ENCODE measurements at regions not wholly inside any gene's neighbourhood (a gene's known extent, or its start where the extent isn't known, plus 50 kb on each side); places are given as distances from the start of the nearest gene placed in this dataset.
"Not testable (repeated sequence)": the region's sequence is repeated elsewhere in the genome, so short reads cannot be mapped to it uniquely, and the experiment has no call there.

GRCh38 chr5:70585996-70586395, 170.8 kb downstream of the GTF2H2C_2 start:
- in situ Hi-C loops (cut with MboI); H3K27ac ChIP-seq (ENCODE audit: control insufficient read depth, insufficient read depth); H3K79me2 ChIP-seq (ENCODE audit: control insufficient read depth, insufficient read depth, low read length); DNase-seq (ENCODE audit: low read depth, low spot score); FAIRE-seq; H3K27me3 ChIP-seq (replicated peaks in 1 of 2; ENCODE audit: control insufficient read depth in 2 of 2, insufficient read depth in 2 of 2, low read length in 1 of 2); H3K36me3 ChIP-seq (ENCODE audit: control insufficient read depth in 2 of 2, insufficient read depth in 2 of 2, low read length in 1 of 2); intact Hi-C loops (cut with micrococcal nuclease; ENCODE audit: unreplicated experiment); BruUV-seq (replicated peaks); CTCF ChIA-PET; SMC1A ChIA-PET (ENCODE audit: uncharacterized antibody, unreplicated experiment); H4K20me1 ChIP-seq (ENCODE audit: control insufficient read depth, insufficient read depth); RAD21 ChIA-PET (ENCODE audit: unreplicated experiment); H3K9me3 ChIP-seq (replicated peaks; ENCODE audit: control insufficient read depth, insufficient read depth, low read length); ATAC-seq; POLR2A ChIA-PET; H3K9ac ChIP-seq (ENCODE audit: control insufficient read depth, insufficient read depth, low read length); H3K4me3 ChIP-seq; H3K4me1 ChIP-seq (ENCODE audit: control insufficient read depth, insufficient read depth, low read length); H2AFZ ChIP-seq (ENCODE audit: control insufficient read depth, low read depth, low read length); H3K4me2 ChIP-seq (ENCODE audit: control insufficient read depth, insufficient read depth): not testable (repeated sequence)
- TF ChIP-seq GABPA (IDR thresholded peaks at IDR 0.05; ENCODE audit: low read depth) = 0 out of 2 replicates have a peak, but pooled peaks have one; percentile 16
- no CpG with 5 or more reads among the region's 42 CpGs for WGBS (ENCODE audit: insufficient coverage, insufficient replicate concordance, low lambda C conversion rate, missing lambda C conversion rate)

Measured in GM12878 (cell line).